ENCODE measurements at regions not wholly inside any gene's neighbourhood (a gene's known extent, or its start where the extent isn't known, plus 50 kb on each side); places are given as distances from the start of the nearest gene placed in this dataset.

DNA sequence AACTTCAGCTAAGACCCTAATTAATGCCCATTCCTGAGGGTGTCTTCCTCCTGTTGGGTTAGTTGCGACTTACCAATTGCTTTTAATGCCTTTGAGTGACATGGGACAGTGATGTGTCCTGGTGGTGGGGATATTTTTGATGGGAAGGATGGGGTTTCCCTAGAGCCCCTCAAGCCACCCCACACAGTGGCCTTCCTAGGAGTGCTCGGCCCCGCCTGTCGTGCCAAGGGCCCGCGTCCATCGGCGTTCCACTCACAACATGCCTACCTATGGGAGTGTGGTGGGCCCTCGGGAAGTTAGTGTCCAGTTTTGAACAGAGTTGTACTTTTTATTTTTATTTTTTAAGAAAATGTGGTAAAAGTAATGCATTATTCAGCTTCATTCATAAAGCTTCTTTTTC, 50.1 kb upstream of the TSPAN2 start:
- H3K27ac Mint-ChIP-seq = peak overlapping the region in 2 of 3 experiments; percentile 40 to 50; a peak in 1 of 7 replicates
- peaks cover 8% of the 10 kb centered on the region for H3K27me3 Mint-ChIP-seq (ENCODE audit: low read depth)

More for the DNA sequence above, 50.1 kb upstream of the TSPAN2 start:
- no peak overlapping the region for H3K4me3 Mint-ChIP-seq
- Histone ChIP-seq H4K20me1 (ENCODE audit: control insufficient read depth, insufficient read depth, insufficient read length) (no peaks in the 10 kb centered on the region), H3K14ac (ENCODE audit: insufficient read depth, low read length) (no peak overlapping the region), H2BK120ac (ENCODE audit: low read depth, low read length, poor library complexity, severe bottlenecking) (no peak overlapping the region), H2AFZ (ENCODE audit: low read length) (peak overlapping the region; percentile 17), H2AK5ac (ENCODE audit: insufficient read length, low read length) (no peak overlapping the region), H3K79me2 (ENCODE audit: insufficient read depth, low read length) (no peaks in the 10 kb centered on the region), H3K23me2 (ENCODE audit: insufficient read length, low read depth, low read length, poor library complexity, severe bottlenecking) (no peaks in the 10 kb centered on the region), H3K4ac (ENCODE audit: low read depth, low read length) (no peak overlapping the region), H3T11ph (ENCODE audit: low read length) (no peak overlapping the region), H2BK5ac (ENCODE audit: insufficient read length, low read length) (no peak overlapping the region), H2BK15ac (ENCODE audit: low read depth, low read length) (no peak overlapping the region), H3K4me2 (ENCODE audit: insufficient read depth, insufficient read length, low read length) (no peak overlapping the region), H4K8ac (replicated peaks; ENCODE audit: insufficient read length, low read depth, low read length) (no peak overlapping the region), H3K23ac (ENCODE audit: insufficient read length, low read depth, low read length) (no peak overlapping the region), H2BK20ac (ENCODE audit: low read depth, low read length, poor library complexity, severe bottlenecking) (no peak overlapping the region), H3K79me1 (ENCODE audit: insufficient read depth, low read depth, low read length, poor library complexity, severe bottlenecking) (no peaks in the 10 kb centered on the region), H3K27me3 (ENCODE audit: insufficient read depth, low read length) (no peaks in the 10 kb centered on the region), H3K18ac (ENCODE audit: insufficient read length, low read depth, low read length) (peak overlapping the region; percentile 21), H4K5ac (ENCODE audit: insufficient read length, low read depth, low read length) (no peak overlapping the region), H3K4me1 (ENCODE audit: insufficient read depth, low read length) (no peaks in the 10 kb centered on the region), H3K9me3 (ENCODE audit: control insufficient read depth, low read depth, low read length) (no peaks in the 10 kb centered on the region), H4K91ac (ENCODE audit: insufficient read length, low read depth, low read length) (no peak overlapping the region), H3K9ac (ENCODE audit: extremely low read depth, insufficient read length, low read length) (no peak overlapping the region), H2BK12ac (ENCODE audit: insufficient read length, low read depth, low read length) (no peak overlapping the region), H3K56ac (ENCODE audit: insufficient read length, low read depth, low read length) (no peak overlapping the region), H3K27ac (ENCODE audit: insufficient read length, low read depth, low read length) (no peak overlapping the region)
- TF ChIP-seq, protein P1, sequence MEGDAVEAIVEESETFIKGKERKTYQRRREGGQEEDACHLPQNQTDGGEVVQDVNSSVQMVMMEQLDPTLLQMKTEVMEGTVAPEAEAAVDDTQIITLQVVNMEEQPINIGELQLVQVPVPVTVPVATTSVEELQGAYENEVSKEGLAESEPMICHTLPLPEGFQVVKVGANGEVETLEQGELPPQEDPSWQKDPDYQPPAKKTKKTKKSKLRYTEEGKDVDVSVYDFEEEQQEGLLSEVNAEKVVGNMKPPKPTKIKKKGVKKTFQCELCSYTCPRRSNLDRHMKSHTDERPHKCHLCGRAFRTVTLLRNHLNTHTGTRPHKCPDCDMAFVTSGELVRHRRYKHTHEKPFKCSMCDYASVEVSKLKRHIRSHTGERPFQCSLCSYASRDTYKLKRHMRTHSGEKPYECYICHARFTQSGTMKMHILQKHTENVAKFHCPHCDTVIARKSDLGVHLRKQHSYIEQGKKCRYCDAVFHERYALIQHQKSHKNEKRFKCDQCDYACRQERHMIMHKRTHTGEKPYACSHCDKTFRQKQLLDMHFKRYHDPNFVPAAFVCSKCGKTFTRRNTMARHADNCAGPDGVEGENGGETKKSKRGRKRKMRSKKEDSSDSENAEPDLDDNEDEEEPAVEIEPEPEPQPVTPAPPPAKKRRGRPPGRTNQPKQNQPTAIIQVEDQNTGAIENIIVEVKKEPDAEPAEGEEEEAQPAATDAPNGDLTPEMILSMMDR (conservative IDR thresholded peaks at IDR 0.05) = no peak
- H3K36me3 Mint-ChIP-seq (ENCODE audit: insufficient read depth in 1 of 3, low read depth in 3 of 3) = no peaks in the 10 kb centered on the region
- whole genome bisulfite sequencing (ENCODE audit: extremely low coverage, insufficient read length, low lambda C conversion rate) = no CpG with 5 or more reads among the region's 9 CpGs
- no peaks in the 10 kb centered on the region for H3K9me3 Mint-ChIP-seq
- peaks cover 4 to 8% of the 10 kb centered on the region in 2 experiments; a peak in 3 of 4 replicates for H3K4me1 Mint-ChIP-seq
- DNase-seq = no peak
